ENCODE measurements at regions not wholly inside any gene's neighbourhood (a gene's known extent, or its start where the extent isn't known, plus 50 kb on each side); places are given as distances from the start of the nearest gene placed in this dataset.
"Not testable (repeated sequence)": the region's sequence is repeated elsewhere in the genome, so short reads cannot be mapped to it uniquely, and the experiment has no call there.

GRCh38 chr16:52309446-52310416 lies 237.2 kb downstream of the TOX3 start:
- DNase-seq (ENCODE audit: low read depth in 2 of 2) = no peak

- DNase-seq (ENCODE audit: low read depth in 2 of 2) = no peak
Measured at GRCh38 chr16:52308051-52308450, 238.9 kb downstream of the TOX3 start.

- no peak for DNase-seq (ENCODE audit: low read depth in 2 of 2)
Measured at GRCh38 chr16:52301026-52301425, 245.9 kb downstream of the TOX3 start.

- no peak for DNase-seq (ENCODE audit: low read depth in 2 of 2)
Measured at GRCh38 chr16:52298769-52299168, 248.2 kb downstream of the TOX3 start.

GRCh38 chr16:52296706-52297315 lies 250.1 kb downstream of the TOX3 start:
- DNase-seq (ENCODE audit: low read depth in 2 of 2) = not testable (repeated sequence)

GRCh38 chr16:52296076-52296475 lies 250.9 kb downstream of the TOX3 start:
- no peak for DNase-seq (ENCODE audit: low read depth in 2 of 2)

- no peak for DNase-seq (ENCODE audit: low read depth in 2 of 2)
Measured at GRCh38 chr16:52294660-52295059, 252.3 kb downstream of the TOX3 start.

- DNase-seq (ENCODE audit: low read depth in 2 of 2) = no peak
Measured at GRCh38 chr16:52293204-52293603, 253.7 kb downstream of the TOX3 start.

GRCh38 chr16:52283584-52284375 lies 263.2 kb downstream of the TOX3 start:
- DNase-seq (ENCODE audit: low read depth in 2 of 2) = no peak

GRCh38 chr16:52283018-52283417 lies 263.9 kb downstream of the TOX3 start:
- no peak for DNase-seq (ENCODE audit: low read depth in 2 of 2)

GRCh38 chr16:52280086-52280485 lies 266.9 kb downstream of the TOX3 start:
- no peak for DNase-seq (ENCODE audit: low read depth in 2 of 2)

GRCh38 chr16:52271088-52271750 lies 275.7 kb downstream of the TOX3 start:
- DNase-seq (ENCODE audit: low read depth in 2 of 2) = no peak

GRCh38 chr16:52265446-52265861 lies 281.5 kb downstream of the TOX3 start:
- no peak for DNase-seq (ENCODE audit: low read depth in 2 of 2)

GRCh38 chr16:52257534-52257933 lies 289.4 kb downstream of the TOX3 start:
- DNase-seq (ENCODE audit: low read depth in 2 of 2) = no peak

- no peak for DNase-seq (ENCODE audit: low read depth in 2 of 2)
Measured at GRCh38 chr16:52256310-52257078, 290.4 kb downstream of the TOX3 start.

- DNase-seq (ENCODE audit: low read depth in 2 of 2) = no peak
Measured at GRCh38 chr16:52254746-52255145, 292.2 kb downstream of the TOX3 start.

- DNase-seq (ENCODE audit: low read depth in 2 of 2) = no peak
Measured at GRCh38 chr16:52252680-52253079, 294.3 kb downstream of the TOX3 start.

- no peak for DNase-seq (ENCODE audit: low read depth in 2 of 2)
Measured at GRCh38 chr16:52251495-52251894, 295.4 kb downstream of the TOX3 start.

GRCh38 chr16:52247737-52248136 lies 299.2 kb downstream of the TOX3 start:
- no peak for DNase-seq (ENCODE audit: low read depth in 2 of 2)

- DNase-seq (ENCODE audit: low read depth in 2 of 2) = no peak
Measured at GRCh38 chr16:52238710-52239109, 308.2 kb downstream of the TOX3 start.

- no peak for DNase-seq (ENCODE audit: low read depth in 2 of 2)
Measured at GRCh38 chr16:52237823-52238222, 309.1 kb downstream of the TOX3 start.
